GM12873 (cell line): ENCODE measurements at regions not wholly inside any gene's neighbourhood (a gene's known extent, or its start where the extent isn't known, plus 50 kb on each side); places are given as distances from the start of the nearest gene placed in this dataset.

Experiments used
- CTCF ChIP-seq: IDR thresholded peaks from 2 replicates; pipeline ENCODE4 v1.5.1; 2012; ENCODE audit warnings: low read depth, mild to moderate bottlenecking, moderate library complexity, low read length, control low read depth; ENCODE audit not compliant: insufficient read depth; ENCODE audit errors: missing control alignments

GRCh38 chr5:155872629-155873220 is 454.2 kb upstream of the SGCD start:
- no peak for TF ChIP-seq CTCF

GRCh38 chr5:155878991-155879575 is 447.9 kb upstream of the SGCD start:
- TF ChIP-seq CTCF, result no peak

- no peak for TF ChIP-seq CTCF
Observed at GRCh38 chr5:155884041-155884440, 442.9 kb upstream of the SGCD start.

- no peak for TF ChIP-seq CTCF
Observed at GRCh38 chr5:155885199-155885598, 441.8 kb upstream of the SGCD start.

- no peak for TF ChIP-seq CTCF
Observed at GRCh38 chr5:155886311-155887031, 440.5 kb upstream of the SGCD start.

DNA sequence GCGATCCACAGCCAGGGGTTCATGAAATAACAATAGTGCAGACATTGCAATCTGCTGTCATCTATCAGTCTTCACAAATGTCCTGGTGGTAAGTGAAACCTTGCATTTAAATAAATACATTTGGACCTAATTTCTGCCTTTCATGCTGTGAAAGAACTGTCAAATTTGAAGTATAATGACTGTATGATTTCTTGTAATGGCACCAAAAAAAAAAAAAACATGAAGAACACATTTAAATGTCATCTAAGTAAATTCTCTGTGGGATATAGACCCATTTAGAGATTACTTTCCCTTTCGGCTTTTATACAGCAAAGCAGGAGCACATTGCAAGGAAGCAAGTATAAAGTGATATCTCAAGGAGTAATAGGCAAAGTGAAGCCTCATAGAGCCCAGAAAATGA is 431.5 kb upstream of the SGCD start:
- TF ChIP-seq CTCF, result no peak

DNA sequence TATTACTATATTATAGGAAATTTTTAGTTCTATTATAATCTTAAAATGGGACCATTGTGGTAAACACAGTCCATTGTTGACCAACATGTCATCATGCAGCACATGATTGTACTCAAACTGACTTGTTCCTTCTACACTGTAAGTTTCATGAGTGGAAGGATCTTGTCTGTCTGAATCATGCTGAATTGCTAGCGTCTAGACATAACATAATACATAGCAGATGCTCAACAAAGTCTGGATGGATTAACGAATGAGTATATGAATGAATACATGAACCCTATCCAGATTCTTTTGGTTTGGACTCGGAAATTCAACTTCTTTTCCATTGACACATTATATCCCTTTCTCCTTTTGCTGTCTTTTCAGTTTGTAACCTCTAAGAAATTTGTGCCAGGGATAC is 429.2 kb upstream of the SGCD start:
- TF ChIP-seq CTCF, result no peak
